DND-41 (cell line): ENCODE measurements at regions not wholly inside any gene's neighbourhood (a gene's known extent, or its start where the extent isn't known, plus 50 kb on each side); places are given as distances from the start of the nearest gene placed in this dataset.

ENCODE experiments used
- ATAC-seq: fragments of 200-7000 bp; cut with Tn5 transposase; 3 replicates; pipeline ENCODE4 v1.9.1; 2021; ENCODE audit warnings: low read depth; ENCODE audit not compliant: insufficient read depth
- DNase-seq: peaks from one replicate; pipeline ENCODE4 v3.0.0-alpha.2; 2020
- H2AFZ ChIP-seq: 2 replicates; pipeline ENCODE4 v1.6.0; 2012; ENCODE audit warnings: low read depth, low read length
- H3K27ac ChIP-seq: 2 replicates; pipeline ENCODE4 v1.5.1; 2012; ENCODE audit warnings: low read length, inconsistent platforms
- H3K27me3 ChIP-seq: fragments of 200-600 bp; sonication (generic); 2 replicates; pipeline ENCODE4 v1.6.0; 2012; ENCODE audit warnings: low read length, mild to moderate bottlenecking, inconsistent platforms; ENCODE audit not compliant: insufficient read depth, poor library complexity
- H3K36me3 ChIP-seq: 2 replicates; pipeline ENCODE4 v1.5.1; 2012; ENCODE audit warnings: low read length, inconsistent platforms; ENCODE audit not compliant: insufficient read depth
- H3K4me1 ChIP-seq: 2 replicates; pipeline ENCODE4 v1.5.1; 2012; ENCODE audit warnings: mild to moderate bottlenecking, low read length; ENCODE audit not compliant: insufficient read depth
- H3K4me2 ChIP-seq: 2 replicates; pipeline ENCODE4 v1.6.0; 2012; ENCODE audit warnings: mild to moderate bottlenecking, moderate library complexity, low read length, inconsistent platforms; ENCODE audit not compliant: insufficient read depth
- H3K4me3 ChIP-seq, 2 experiments: fragments of 200-600 bp in 1 of 2; shearing (Covaris generic) in 1 of 2; 2 replicates each; pipeline ENCODE4 v1.5.1; 2012 to 2016; ENCODE audit warnings: inconsistent platforms in 2 of 2, low read length in 2 of 2, mild to moderate bottlenecking in 2 of 2, low read depth in 1 of 2, moderate library complexity in 1 of 2
- H3K79me2 ChIP-seq: 2 replicates; pipeline ENCODE4 v1.6.0; 2012; ENCODE audit warnings: low read length, inconsistent platforms; ENCODE audit not compliant: insufficient read depth
- H3K9ac ChIP-seq: 2 replicates; pipeline ENCODE4 v1.6.0; 2012; ENCODE audit warnings: low read depth, mild to moderate bottlenecking, inconsistent platforms, low read length, moderate library complexity
- H3K9me3 ChIP-seq: 2 replicates; pipeline ENCODE4 v1.5.1; 2012; ENCODE audit warnings: low read length, moderate library complexity, mild to moderate bottlenecking, inconsistent platforms; ENCODE audit not compliant: insufficient read depth, severe bottlenecking
- H4K20me1 ChIP-seq: 2 replicates; pipeline ENCODE4 v1.6.0; 2012; ENCODE audit warnings: low read length; ENCODE audit not compliant: insufficient read depth
- CTCF ChIP-seq: IDR thresholded peaks from 2 replicates; pipeline ENCODE4 v1.5.1; 2012; ENCODE audit warnings: borderline replicate concordance, low read length, moderate library complexity, mild to moderate bottlenecking; ENCODE audit not compliant: poor library complexity, severe bottlenecking; ENCODE audit errors: extremely low read depth
- EZH2 ChIP-seq: IDR thresholded peaks from 3 replicates; pipeline ENCODE4 v1.6.1; 2012; ENCODE audit warnings: borderline replicate concordance, low read depth, mild to moderate bottlenecking, moderate library complexity, low read length, inconsistent platforms; ENCODE audit not compliant: severe bottlenecking

GRCh38 chr19:28288572-28289264 lies 924.2 kb downstream of the UQCRFS1 start:
- TF ChIP-seq CTCF: no peak
- TF ChIP-seq EZH2: no peak
- Histone ChIP-seq H4K20me1 (no peaks in the 10 kb centered on the region), H3K9me3 (no peaks in the 10 kb centered on the region), H3K36me3 (no peaks in the 10 kb centered on the region), H3K4me2 (no peak overlapping the region), H3K27ac (no peak overlapping the region), H3K4me1 (no peaks in the 10 kb centered on the region), H3K79me2 (no peaks in the 10 kb centered on the region), H3K9ac (no peak overlapping the region), H3K27me3 (no peaks in the 10 kb centered on the region), H2AFZ (no peak overlapping the region), H3K4me3 (no peak overlapping the region)
- no peak for ATAC-seq
- no peak for DNase-seq

GRCh38 chr19:28285917-28286316 lies 927.0 kb downstream of the UQCRFS1 start:
- Histone ChIP-seq H3K36me3 (no peaks in the 10 kb centered on the region), H3K4me3 (no peak overlapping the region), H3K27me3 (peaks cover 6% of the 10 kb centered on the region), H3K9ac (no peak overlapping the region), H3K4me2 (no peak overlapping the region), H3K9me3 (no peaks in the 10 kb centered on the region), H4K20me1 (no peaks in the 10 kb centered on the region), H2AFZ (no peak overlapping the region), H3K27ac (no peak overlapping the region), H3K79me2 (no peaks in the 10 kb centered on the region), H3K4me1 (no peaks in the 10 kb centered on the region)
- TF ChIP-seq CTCF (no peak), EZH2 (no peak)
- DNase-seq (no peak), ATAC-seq (no peak)

- Histone ChIP-seq H3K4me2 (no peak overlapping the region), H3K9ac (no peak overlapping the region), H2AFZ (no peak overlapping the region), H3K36me3 (no peaks in the 10 kb centered on the region), H3K4me3 (no peak overlapping the region), H3K27ac (no peak overlapping the region), H3K79me2 (no peaks in the 10 kb centered on the region), H3K4me1 (no peaks in the 10 kb centered on the region), H3K27me3 (peaks cover 6% of the 10 kb centered on the region), H4K20me1 (no peaks in the 10 kb centered on the region), H3K9me3 (no peaks in the 10 kb centered on the region)
- TF ChIP-seq CTCF: no peak
- TF ChIP-seq EZH2: no peak
- no peak for DNase-seq
- ATAC-seq: no peak
These were observed 927.9 kb downstream of the UQCRFS1 start for GRCh38 chr19:28285078-28285477.

- no peak overlapping the region for H3K27ac ChIP-seq
These were observed 928.6 kb downstream of the UQCRFS1 start for GRCh38 chr19:28284389-28284788.

More at GRCh38 chr19:28284389-28284788, 928.6 kb downstream of the UQCRFS1 start:
- no peak overlapping the region for H3K4me3 ChIP-seq
- no peaks in the 10 kb centered on the region for H3K79me2 ChIP-seq
- no peaks in the 10 kb centered on the region for H3K4me1 ChIP-seq
- H3K9ac ChIP-seq: no peak overlapping the region
- no peak overlapping the region for H3K4me2 ChIP-seq
- no peak overlapping the region for H2AFZ ChIP-seq
- no peaks in the 10 kb centered on the region for H4K20me1 ChIP-seq
- H3K27me3 ChIP-seq: peaks cover 6% of the 10 kb centered on the region
- TF ChIP-seq CTCF: no peak
- TF ChIP-seq EZH2: no peak
- H3K9me3 ChIP-seq: no peaks in the 10 kb centered on the region
- DNase-seq (no peak), ATAC-seq (no peak)
- H3K36me3 ChIP-seq: no peaks in the 10 kb centered on the region
